ENCODE measurements at regions not wholly inside any gene's neighbourhood (a gene's known extent, or its start where the extent isn't known, plus 50 kb on each side); places are given as distances from the start of the nearest gene placed in this dataset.

GRCh38 chr21:35210093-35210492 is 161.0 kb upstream of the RUNX1 start:
- Histone ChIP-seq H3K4me2 (ENCODE audit: low read length) (no peak overlapping the region), H3F3A (ENCODE audit: control insufficient read depth, insufficient read depth) (0 out of 2 replicates have a peak, but pooled peaks cover 3% of the 10 kb centered on the region), H4K20me1 (ENCODE audit: control insufficient read depth, insufficient read depth, low read depth, low read length) (no peaks in the 10 kb centered on the region), H3K4me1 (ENCODE audit: control insufficient read depth, low read length) (peaks cover 18% of the 10 kb centered on the region), H3K79me2 (ENCODE audit: control insufficient read depth, low read length) (no peaks in the 10 kb centered on the region), H3K9me3 (ENCODE audit: control insufficient read depth, insufficient read depth, low read length) (no peaks in the 10 kb centered on the region), H3K9me2 (replicated peaks; ENCODE audit: control insufficient read depth, low read length) (no peaks in the 10 kb centered on the region), H3K36me3 (ENCODE audit: control insufficient read depth, low read length) (no peaks in the 10 kb centered on the region), H3K4me3 (ENCODE audit: low read length) (no peak overlapping the region), H3K27me3 (ENCODE audit: control insufficient read depth, low read length) (no peaks in the 10 kb centered on the region), H3K27ac (ENCODE audit: low read depth, low read length) (no peak overlapping the region)
- TF ChIP-seq EZH2phosphoT487 (IDR thresholded peaks at IDR 0.05; ENCODE audit: borderline replicate concordance, low read length) (no peak), CTCF (IDR thresholded peaks at IDR 0.05; ENCODE audit: low read depth, low read length, poor library complexity, severe bottlenecking) (no peak)

- no peak overlapping the region for H3K4me3 ChIP-seq (ENCODE audit: low read length)
- no peaks in the 10 kb centered on the region for H3K79me2 ChIP-seq (ENCODE audit: control insufficient read depth, low read length)
- no peaks in the 10 kb centered on the region for H3K9me2 ChIP-seq (replicated peaks; ENCODE audit: control insufficient read depth, low read length)
- H3K4me2 ChIP-seq (ENCODE audit: low read length): no peak overlapping the region
- no peaks in the 10 kb centered on the region for H3K27me3 ChIP-seq (ENCODE audit: control insufficient read depth, low read length)
- H3K9me3 ChIP-seq (ENCODE audit: control insufficient read depth, insufficient read depth, low read length): no peaks in the 10 kb centered on the region
- no peaks in the 10 kb centered on the region for H3K36me3 ChIP-seq (ENCODE audit: control insufficient read depth, low read length)
- peaks cover 29% of the 10 kb centered on the region for H3K4me1 ChIP-seq (ENCODE audit: control insufficient read depth, low read length)
- 0 out of 2 replicates have a peak, but pooled peaks cover 3% of the 10 kb centered on the region for H3F3A ChIP-seq (ENCODE audit: control insufficient read depth, insufficient read depth)
- no peak overlapping the region for H3K27ac ChIP-seq (ENCODE audit: low read depth, low read length)
- TF ChIP-seq CTCF (IDR thresholded peaks at IDR 0.05; ENCODE audit: low read depth, low read length, poor library complexity, severe bottlenecking): no peak
- TF ChIP-seq EZH2phosphoT487 (IDR thresholded peaks at IDR 0.05; ENCODE audit: borderline replicate concordance, low read length): no peak
- H4K20me1 ChIP-seq (ENCODE audit: control insufficient read depth, insufficient read depth, low read depth, low read length): no peaks in the 10 kb centered on the region
Observed at GRCh38 chr21:35208810-35209517, 159.9 kb upstream of the RUNX1 start.

GRCh38 chr21:35208104-35208503 is 159.0 kb upstream of the RUNX1 start:
- TF ChIP-seq CTCF (IDR thresholded peaks at IDR 0.05; ENCODE audit: low read depth, low read length, poor library complexity, severe bottlenecking) (no peak), EZH2phosphoT487 (IDR thresholded peaks at IDR 0.05; ENCODE audit: borderline replicate concordance, low read length) (no peak)
- Histone ChIP-seq H3F3A (ENCODE audit: control insufficient read depth, insufficient read depth) (0 out of 2 replicates have a peak, but pooled peaks cover 3% of the 10 kb centered on the region), H3K4me1 (ENCODE audit: control insufficient read depth, low read length) (peaks cover 36% of the 10 kb centered on the region), H3K4me3 (ENCODE audit: low read length) (no peak overlapping the region), H3K4me2 (ENCODE audit: low read length) (no peak overlapping the region), H3K79me2 (ENCODE audit: control insufficient read depth, low read length) (no peaks in the 10 kb centered on the region), H3K9me3 (ENCODE audit: control insufficient read depth, insufficient read depth, low read length) (no peaks in the 10 kb centered on the region), H3K27ac (ENCODE audit: low read depth, low read length) (no peak overlapping the region), H4K20me1 (ENCODE audit: control insufficient read depth, insufficient read depth, low read depth, low read length) (no peaks in the 10 kb centered on the region), H3K36me3 (ENCODE audit: control insufficient read depth, low read length) (no peaks in the 10 kb centered on the region), H3K27me3 (ENCODE audit: control insufficient read depth, low read length) (no peaks in the 10 kb centered on the region), H3K9me2 (replicated peaks; ENCODE audit: control insufficient read depth, low read length) (no peaks in the 10 kb centered on the region)

Measured in DOHH2 (cell line).